CD4-positive, alpha-beta T cell treated with Interleukin-2 at 100 ng/mL for 4 hours (primary cell): ENCODE measurements at regions not wholly inside any gene's neighbourhood (a gene's known extent, or its start where the extent isn't known, plus 50 kb on each side); places are given as distances from the start of the nearest gene placed in this dataset.
"Not testable (repeated sequence)": the region's sequence is repeated elsewhere in the genome, so short reads cannot be mapped to it uniquely, and the experiment has no call there.

Experiments
- DNase-seq: peaks from one replicate; pipeline ENCODE4 v3.0.0-alpha.2; 2020; ENCODE audit warnings: low spot score

GRCh38 chr4:188377816-188378215 is 238.6 kb downstream of the TRIML1 start:
- no peak for DNase-seq

GRCh38 chr4:188383180-188383579 is 243.9 kb downstream of the TRIML1 start:
- no peak for DNase-seq

GRCh38 chr4:188387179-188387791 is 248.0 kb downstream of the TRIML1 start:
- DNase-seq = no peak

- not testable (repeated sequence) for DNase-seq
Observed at GRCh38 chr4:188391349-188391748, 252.1 kb downstream of the TRIML1 start.

- no peak for DNase-seq
Observed at GRCh38 chr4:188396037-188396436, 256.8 kb downstream of the TRIML1 start.

GRCh38 chr4:188399834-188400233 is 260.6 kb downstream of the TRIML1 start:
- no peak for DNase-seq

- DNase-seq = no peak
Observed at GRCh38 chr4:188400451-188400850, 261.2 kb downstream of the TRIML1 start.

- no peak for DNase-seq
Observed at GRCh38 chr4:188403272-188403671, 264.0 kb downstream of the TRIML1 start.

GRCh38 chr4:188405071-188405835 is 266.0 kb downstream of the TRIML1 start:
- not testable (repeated sequence) for DNase-seq

GRCh38 chr4:188408244-188409030 is 269.2 kb downstream of the TRIML1 start:
- no peak for DNase-seq

GRCh38 chr4:188409851-188410250 is 270.6 kb downstream of the TRIML1 start:
- no peak for DNase-seq

- no peak for DNase-seq
Observed at GRCh38 chr4:188411805-188412204, 272.6 kb downstream of the TRIML1 start.

- DNase-seq = no peak
Observed at GRCh38 chr4:188412499-188412898, 273.3 kb downstream of the TRIML1 start.

GRCh38 chr4:188414441-188414840 is 275.2 kb downstream of the TRIML1 start:
- DNase-seq = no peak

GRCh38 chr4:188417181-188417580 is 277.9 kb downstream of the TRIML1 start:
- DNase-seq = no peak

- DNase-seq = no peak
Observed at GRCh38 chr4:188423039-188423438, 283.8 kb downstream of the TRIML1 start.

GRCh38 chr4:188428935-188429334 is 289.7 kb downstream of the TRIML1 start:
- no peak for DNase-seq

GRCh38 chr4:188429965-188430364 is 290.7 kb downstream of the TRIML1 start:
- DNase-seq = no peak

- no peak for DNase-seq
Observed at GRCh38 chr4:188430384-188430783, 291.1 kb downstream of the TRIML1 start.

GRCh38 chr4:188432328-188432727 is 293.1 kb downstream of the TRIML1 start:
- no peak for DNase-seq

- DNase-seq = no peak
Observed at GRCh38 chr4:188433741-188434315, 294.6 kb downstream of the TRIML1 start.

GRCh38 chr4:188434643-188435042 is 295.4 kb downstream of the TRIML1 start:
- no peak for DNase-seq

- no peak for DNase-seq
Observed at GRCh38 chr4:188435381-188435780, 296.1 kb downstream of the TRIML1 start.
